Loucy (cell line): ENCODE measurements at regions not wholly inside any gene's neighbourhood (a gene's known extent, or its start where the extent isn't known, plus 50 kb on each side); places are given as distances from the start of the nearest gene placed in this dataset.

Experiments used
- H2AFZ ChIP-seq: fragments of 200-600 bp; sonication (generic); 2 replicates; pipeline ENCODE4 v1.6.0; 2016; ENCODE audit warnings: antibody characterized with exemption, mild to moderate bottlenecking, low read length, moderate library complexity
- H3F3A ChIP-seq: fragments of 200-600 bp; 2 replicates; pipeline ENCODE4 v1.6.0; 2016; ENCODE audit warnings: antibody characterized with exemption, low read depth, mild to moderate bottlenecking
- H3K27me3 ChIP-seq: fragments of 200-600 bp; sonication (generic); 2 replicates; pipeline ENCODE4 v1.6.1; 2014; ENCODE audit warnings: low read length, mild to moderate bottlenecking; ENCODE audit not compliant: insufficient read depth, poor library complexity, severe bottlenecking
- H3K36me3 ChIP-seq: fragments of 200-600 bp; sonication (generic); 2 replicates; pipeline ENCODE4 v1.6.1; 2016; ENCODE audit warnings: low read length; ENCODE audit not compliant: insufficient read depth
- H3K4me1 ChIP-seq: fragments of 200-600 bp; sonication (generic); 2 replicates; pipeline ENCODE4 v1.5.1; 2014; ENCODE audit warnings: low read length, mild to moderate bottlenecking; ENCODE audit not compliant: insufficient read depth, poor library complexity, severe bottlenecking
- H3K4me2 ChIP-seq: fragments of 200-600 bp; sonication (generic); 2 replicates; pipeline ENCODE4 v1.6.0; 2014; ENCODE audit warnings: antibody characterized with exemption, low read length, low read depth, mild to moderate bottlenecking; ENCODE audit not compliant: poor library complexity, severe bottlenecking
- H3K4me3 ChIP-seq: fragments of 200-600 bp; sonication (generic); 2 replicates; pipeline ENCODE4 v1.5.1; 2014; ENCODE audit warnings: low read length, mild to moderate bottlenecking, mixed read lengths; ENCODE audit not compliant: poor library complexity, severe bottlenecking
- H3K79me2 ChIP-seq: fragments of 200-600 bp; sonication (generic); 2 replicates; pipeline ENCODE4 v1.6.1; 2014; ENCODE audit warnings: low read length; ENCODE audit not compliant: insufficient read depth
- H3K9ac ChIP-seq: fragments of 200-600 bp; sonication (generic); 2 replicates; pipeline ENCODE4 v1.6.0; 2014; ENCODE audit warnings: mild to moderate bottlenecking, low read depth, low read length, moderate library complexity; ENCODE audit not compliant: poor library complexity, severe bottlenecking
- H3K9me2 ChIP-seq: fragments of 200-600 bp; sonication (generic); replicated peaks from 2 replicates; pipeline ENCODE4 v1.6.1; 2016; ENCODE audit warnings: low read depth, low read length, mixed read lengths
- H3K9me3 ChIP-seq: fragments of 200-600 bp; sonication (generic); 2 replicates; pipeline ENCODE4 v1.6.1; 2014; ENCODE audit warnings: mild to moderate bottlenecking, antibody characterized with exemption, low read length, low read depth; ENCODE audit not compliant: insufficient read depth
- H4K20me1 ChIP-seq: fragments of 200-600 bp; sonication (generic); 2 replicates; pipeline ENCODE4 v1.6.0; 2014; ENCODE audit warnings: antibody characterized with exemption, low read length, mild to moderate bottlenecking; ENCODE audit not compliant: insufficient read depth, poor library complexity, severe bottlenecking
- CTCF ChIP-seq: fragments of 200-600 bp; sonication (generic); conservative IDR thresholded peaks from 2 replicates; pipeline ENCODE4 v1.5.1; 2014; ENCODE audit warnings: mild to moderate bottlenecking, antibody characterized with exemption, low read length
- EZH2phosphoT487 ChIP-seq: fragments of 200-600 bp; IDR thresholded peaks from 2 replicates; pipeline ENCODE4 v1.6.1; 2018; ENCODE audit warnings: antibody characterized with exemption, mild to moderate bottlenecking, moderate library complexity, borderline replicate concordance

- no peaks in the 10 kb centered on the region for H4K20me1 ChIP-seq
- no peaks in the 10 kb centered on the region for H3K9me2 ChIP-seq
- no peaks in the 10 kb centered on the region for H3F3A ChIP-seq
- TF ChIP-seq CTCF: no peak
- TF ChIP-seq EZH2phosphoT487: no peak
- no peak overlapping the region for H3K9ac ChIP-seq
- no peaks in the 10 kb centered on the region for H3K36me3 ChIP-seq
- no peaks in the 10 kb centered on the region for H3K4me1 ChIP-seq
- H3K79me2 ChIP-seq: no peaks in the 10 kb centered on the region
- no peak overlapping the region for H3K4me2 ChIP-seq
- H3K27me3 ChIP-seq: no peaks in the 10 kb centered on the region
- no peak overlapping the region for H3K4me3 ChIP-seq
- no peaks in the 10 kb centered on the region for H3K9me3 ChIP-seq
- H2AFZ ChIP-seq: no peak overlapping the region
These were observed 396.2 kb downstream of the HTR7 start for GRCh38 chr10:90461437-90462155.

- H3F3A ChIP-seq: no peaks in the 10 kb centered on the region
- H2AFZ ChIP-seq: no peak overlapping the region
- H3K4me1 ChIP-seq: no peaks in the 10 kb centered on the region
- no peak overlapping the region for H3K9ac ChIP-seq
- TF ChIP-seq CTCF: no peak
- TF ChIP-seq EZH2phosphoT487: no peak
- H3K79me2 ChIP-seq: no peaks in the 10 kb centered on the region
- no peaks in the 10 kb centered on the region for H3K9me3 ChIP-seq
- no peak overlapping the region for H3K4me2 ChIP-seq
- no peaks in the 10 kb centered on the region for H4K20me1 ChIP-seq
- H3K4me3 ChIP-seq: no peak overlapping the region
- H3K9me2 ChIP-seq: no peaks in the 10 kb centered on the region
- H3K27me3 ChIP-seq: no peaks in the 10 kb centered on the region
- H3K36me3 ChIP-seq: no peaks in the 10 kb centered on the region
These were observed 394.9 kb downstream of the HTR7 start for GRCh38 chr10:90462749-90463470.

GRCh38 chr10:90464329-90464728 lies 393.5 kb downstream of the HTR7 start:
- TF ChIP-seq CTCF (no peak), EZH2phosphoT487 (no peak)
- no peaks in the 10 kb centered on the region for H3K9me3 ChIP-seq
- H4K20me1 ChIP-seq: no peaks in the 10 kb centered on the region
- no peaks in the 10 kb centered on the region for H3K36me3 ChIP-seq
- no peak overlapping the region for H3K4me3 ChIP-seq
- no peaks in the 10 kb centered on the region for H3K27me3 ChIP-seq
- H3K79me2 ChIP-seq: no peaks in the 10 kb centered on the region
- no peak overlapping the region for H3K4me2 ChIP-seq
- H3K4me1 ChIP-seq: no peaks in the 10 kb centered on the region
- H3K9me2 ChIP-seq: no peaks in the 10 kb centered on the region
- H3K9ac ChIP-seq: no peak overlapping the region
- no peaks in the 10 kb centered on the region for H3F3A ChIP-seq
- no peak overlapping the region for H2AFZ ChIP-seq
